CD14-positive monocyte (primary cell): ENCODE measurements at regions not wholly inside any gene's neighbourhood (a gene's known extent, or its start where the extent isn't known, plus 50 kb on each side); places are given as distances from the start of the nearest gene placed in this dataset.

ENCODE experiments used
- DNase-seq, 3 donors: peaks; one replicate each; pipeline ENCODE4 v3.0.0-alpha.2; 2011 to 2022
- H2AFZ ChIP-seq: 2 replicates; pipeline ENCODE4 v1.6.0; 2012; ENCODE audit warnings: mild to moderate bottlenecking, low read depth, low read length, inconsistent platforms; ENCODE audit not compliant: insufficient read depth, poor library complexity, severe bottlenecking
- H3K27ac ChIP-seq, 2 donors: 1 replicate in 1 of 2; 2 replicates in 1 of 2; pipeline ENCODE4 v1.5.1; 2012 to 2013; ENCODE audit warnings: low read length in 2 of 2, control low read depth in 1 of 2, inconsistent platforms in 1 of 2, low read depth in 1 of 2, mild to moderate bottlenecking in 1 of 2
- H3K27me3 ChIP-seq, 2 donors: one replicate each; pipeline versions ENCODE4 v1.6.0 to v1.6.1; 2011 to 2013; ENCODE audit warnings: low read length in 2 of 2; ENCODE audit not compliant: control insufficient read depth in 2 of 2, insufficient read depth in 2 of 2
- H3K36me3 ChIP-seq, 2 donors: replicated peaks in 1 of 2; 1 replicate in 1 of 2; 2 replicates in 1 of 2; pipeline versions ENCODE4 v1.5.1 to v1.6.1; 2012 to 2013; ENCODE audit warnings: low read length in 2 of 2, control low read depth in 1 of 2, inconsistent platforms in 1 of 2, mild to moderate bottlenecking in 1 of 2; ENCODE audit not compliant: insufficient read depth in 2 of 2, control insufficient read depth in 1 of 2
- H3K4me1 ChIP-seq, 2 donors: 1 replicate in 1 of 2; 2 replicates in 1 of 2; pipeline versions ENCODE4 v1.5.1 to v1.6.1; 2012 to 2013; ENCODE audit warnings: low read length in 2 of 2, control low read depth in 1 of 2, inconsistent platforms in 1 of 2, mild to moderate bottlenecking in 1 of 2, moderate library complexity in 1 of 2; ENCODE audit not compliant: insufficient read depth in 2 of 2, control insufficient read depth in 1 of 2
- H3K4me2 ChIP-seq: replicated peaks from 2 replicates; pipeline ENCODE3; 2012; ENCODE audit warnings: low read length, moderate library complexity, mild to moderate bottlenecking; ENCODE audit not compliant: poor library complexity, severe bottlenecking; ENCODE audit errors: extremely low read depth
- H3K4me3 ChIP-seq, 3 experiments: fragments of 200-600 bp in 1 of 3; sonication (generic) in 1 of 3; replicated peaks in 1 of 3; 1 replicate in 2 of 3; 2 replicates in 1 of 3; pipeline ENCODE4 v1.5.1; 2011 to 2013; ENCODE audit warnings: low read length in 3 of 3, mild to moderate bottlenecking in 3 of 3, control low read depth in 2 of 3, low read depth in 2 of 3, inconsistent platforms in 1 of 3, moderate library complexity in 1 of 3
- H3K79me2 ChIP-seq: 2 replicates; pipeline ENCODE4 v1.6.0; 2012; ENCODE audit warnings: mild to moderate bottlenecking, control low read depth, inconsistent platforms, low read length, moderate library complexity; ENCODE audit not compliant: insufficient read depth
- H3K9ac ChIP-seq: 2 replicates; pipeline ENCODE4 v1.6.0; 2017; ENCODE audit warnings: low read length, mild to moderate bottlenecking; ENCODE audit not compliant: insufficient read depth, poor library complexity, severe bottlenecking
- H3K9me3 ChIP-seq, 2 donors: replicated peaks in 1 of 2; 1 replicate in 1 of 2; 2 replicates in 1 of 2; pipeline versions ENCODE4 v1.5.1 to v1.6.1; 2012 to 2013; ENCODE audit warnings: low read length in 2 of 2, control low read depth in 1 of 2; ENCODE audit not compliant: control insufficient read depth in 1 of 2, insufficient read depth in 1 of 2
- H4K20me1 ChIP-seq: 2 replicates; pipeline ENCODE4 v1.6.0; 2012; ENCODE audit warnings: mild to moderate bottlenecking, low read length, control low read depth, moderate library complexity; ENCODE audit not compliant: insufficient read depth
- H3K27ac Mint-ChIP-seq, 7 donors: one replicate each; pipeline ENCODE4 v1.8.0; 2020; ENCODE audit warnings: mild to moderate bottlenecking in 7 of 7, mixed read lengths in 7 of 7, moderate library complexity in 6 of 7, inconsistent platforms in 2 of 7
- H3K27me3 Mint-ChIP-seq, 3 donors: one replicate each; pipeline ENCODE4 v1.8.0; 2021 to 2022; ENCODE audit warnings: low read depth in 3 of 3, mild to moderate bottlenecking in 3 of 3, mixed read lengths in 3 of 3, moderate library complexity in 3 of 3, inconsistent platforms in 1 of 3
- H3K36me3 Mint-ChIP-seq, 2 donors: one replicate each; pipeline ENCODE4 v1.8.0; 2020; ENCODE audit warnings: mixed read lengths in 2 of 2, inconsistent platforms in 1 of 2, mild to moderate bottlenecking in 1 of 2
- H3K4me1 Mint-ChIP-seq: one replicate; pipeline ENCODE4 v1.8.0; 2020; ENCODE audit warnings: mild to moderate bottlenecking, mixed read lengths
- H3K4me3 Mint-ChIP-seq, 2 donors: one replicate each; pipeline ENCODE4 v1.8.0; 2020; ENCODE audit warnings: mild to moderate bottlenecking in 2 of 2, mixed read lengths in 2 of 2, moderate library complexity in 1 of 2
- H3K9me3 Mint-ChIP-seq, 7 donors: one replicate each; pipeline ENCODE4 v1.8.0; 2020 to 2022; ENCODE audit warnings: mixed read lengths in 7 of 7, mild to moderate bottlenecking in 6 of 7, moderate library complexity in 6 of 7, inconsistent platforms in 2 of 7
- WGBS: methylation state at CpG from one replicate; pipeline ENCODE4 v1.1.5; 2013; ENCODE audit warnings: missing lambda C conversion rate; ENCODE audit not compliant: insufficient coverage; 5-methylcytosine and 5-hydroxymethylcytosine counted together
- intact Hi-C, 2 donors: fragments of 100-400 bp; cut with micrococcal nuclease; formaldehyde crosslinking; loops; one replicate each; pipeline versions ENCODE4 v1.15.0 to v1.15.1; 2023
- TF ChIP-seq, protein P1 (sequence below): fragments of 200-600 bp; IDR thresholded peaks from one replicate; pipeline ENCODE4 v1.8.0; 2022; ENCODE audit warnings: antibody characterized with exemption, mild to moderate bottlenecking

DNA sequence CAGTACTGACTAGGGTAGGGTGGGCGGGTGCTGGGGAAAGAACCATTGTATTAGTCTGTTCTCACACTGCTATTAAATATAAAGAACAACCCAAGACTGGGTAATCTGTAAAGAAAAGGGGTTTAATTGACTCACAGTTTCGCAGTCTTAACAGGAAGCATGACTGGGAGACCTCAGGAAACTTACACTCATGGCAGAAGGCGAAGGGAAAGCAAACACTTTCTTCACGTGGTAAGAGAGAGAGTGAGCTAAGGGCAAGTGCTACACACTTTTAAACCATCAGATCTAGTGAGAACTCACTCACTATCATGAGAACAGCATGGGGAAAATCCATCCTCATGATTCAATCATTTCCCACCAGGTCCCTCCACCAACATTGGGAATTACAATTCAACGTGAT, 98.0 kb downstream of the OXSM start:
- peaks cover 0 to 4% (median 2%) of the 10 kb centered on the region in 3 donors for H3K27me3 Mint-ChIP-seq
- no peaks in the 10 kb centered on the region for H3K36me3 Mint-ChIP-seq
- no peak for DNase-seq
- TF ChIP-seq, protein P1, sequence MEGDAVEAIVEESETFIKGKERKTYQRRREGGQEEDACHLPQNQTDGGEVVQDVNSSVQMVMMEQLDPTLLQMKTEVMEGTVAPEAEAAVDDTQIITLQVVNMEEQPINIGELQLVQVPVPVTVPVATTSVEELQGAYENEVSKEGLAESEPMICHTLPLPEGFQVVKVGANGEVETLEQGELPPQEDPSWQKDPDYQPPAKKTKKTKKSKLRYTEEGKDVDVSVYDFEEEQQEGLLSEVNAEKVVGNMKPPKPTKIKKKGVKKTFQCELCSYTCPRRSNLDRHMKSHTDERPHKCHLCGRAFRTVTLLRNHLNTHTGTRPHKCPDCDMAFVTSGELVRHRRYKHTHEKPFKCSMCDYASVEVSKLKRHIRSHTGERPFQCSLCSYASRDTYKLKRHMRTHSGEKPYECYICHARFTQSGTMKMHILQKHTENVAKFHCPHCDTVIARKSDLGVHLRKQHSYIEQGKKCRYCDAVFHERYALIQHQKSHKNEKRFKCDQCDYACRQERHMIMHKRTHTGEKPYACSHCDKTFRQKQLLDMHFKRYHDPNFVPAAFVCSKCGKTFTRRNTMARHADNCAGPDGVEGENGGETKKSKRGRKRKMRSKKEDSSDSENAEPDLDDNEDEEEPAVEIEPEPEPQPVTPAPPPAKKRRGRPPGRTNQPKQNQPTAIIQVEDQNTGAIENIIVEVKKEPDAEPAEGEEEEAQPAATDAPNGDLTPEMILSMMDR: no peak
- H3K4me2 ChIP-seq: no peak overlapping the region
- no peaks in the 10 kb centered on the region for H3K79me2 ChIP-seq
- H3K4me3 ChIP-seq: no peak overlapping the region
- H3K27ac Mint-ChIP-seq: no peak overlapping the region
- H3K4me1 Mint-ChIP-seq: no peaks in the 10 kb centered on the region
- no peaks in the 10 kb centered on the region for H3K4me1 ChIP-seq
- H3K4me3 Mint-ChIP-seq: no peak overlapping the region
- H4K20me1 ChIP-seq: no peaks in the 10 kb centered on the region
- H3K27me3 ChIP-seq: no peaks in the 10 kb centered on the region
- H2AFZ ChIP-seq: no peak overlapping the region
- no peak overlapping the region for H3K27ac ChIP-seq
- H3K9me3 ChIP-seq: no peaks in the 10 kb centered on the region
- H3K36me3 ChIP-seq: no peaks in the 10 kb centered on the region
- WGBS: 80% methylated on average over 1 of the region's 5 CpGs
- no peak overlapping the region for H3K9ac ChIP-seq
- intact Hi-C loops: no loop called here
- peaks cover 0 to 15% (median 5%) of the 10 kb centered on the region in 7 donors for H3K9me3 Mint-ChIP-seq

GRCh38 chr3:25888892-25889524, 99.1 kb downstream of the OXSM start:
- peaks cover 0 to 4% (median 2%) of the 10 kb centered on the region in 3 donors for H3K27me3 Mint-ChIP-seq
- intact Hi-C loops: no loop called here
- peaks cover 0 to 14% (median 5%) of the 10 kb centered on the region in 7 donors for H3K9me3 Mint-ChIP-seq

More at GRCh38 chr3:25888892-25889524, 99.1 kb downstream of the OXSM start:
- DNase-seq: no peak
- H3K27ac ChIP-seq: no peak overlapping the region
- no peaks in the 10 kb centered on the region for H3K4me1 ChIP-seq
- no peaks in the 10 kb centered on the region for H3K36me3 ChIP-seq
- Mint-ChIP-seq H3K27ac (no peak overlapping the region), H3K4me3 (no peak overlapping the region), H3K4me1 (no peaks in the 10 kb centered on the region), H3K36me3 (no peaks in the 10 kb centered on the region)
- H2AFZ ChIP-seq: no peak overlapping the region
- H3K4me3 ChIP-seq: no peak overlapping the region
- TF ChIP-seq, protein P1: no peak
- H4K20me1 ChIP-seq: no peaks in the 10 kb centered on the region
- no peaks in the 10 kb centered on the region for H3K79me2 ChIP-seq
- no peaks in the 10 kb centered on the region for H3K9me3 ChIP-seq
- no peak overlapping the region for H3K9ac ChIP-seq
- H3K4me2 ChIP-seq: no peak overlapping the region
- no peaks in the 10 kb centered on the region for H3K27me3 ChIP-seq
